ENCODE measurements at regions not wholly inside any gene's neighbourhood (a gene's known extent, or its start where the extent isn't known, plus 50 kb on each side); places are given as distances from the start of the nearest gene placed in this dataset.
A peak's percentile ranks its signal among the peaks of the same experiment; 100 is the strongest.
"Not testable (repeated sequence)": the region's sequence is repeated elsewhere in the genome, so short reads cannot be mapped to it uniquely, and the experiment has no call there.

DNA sequence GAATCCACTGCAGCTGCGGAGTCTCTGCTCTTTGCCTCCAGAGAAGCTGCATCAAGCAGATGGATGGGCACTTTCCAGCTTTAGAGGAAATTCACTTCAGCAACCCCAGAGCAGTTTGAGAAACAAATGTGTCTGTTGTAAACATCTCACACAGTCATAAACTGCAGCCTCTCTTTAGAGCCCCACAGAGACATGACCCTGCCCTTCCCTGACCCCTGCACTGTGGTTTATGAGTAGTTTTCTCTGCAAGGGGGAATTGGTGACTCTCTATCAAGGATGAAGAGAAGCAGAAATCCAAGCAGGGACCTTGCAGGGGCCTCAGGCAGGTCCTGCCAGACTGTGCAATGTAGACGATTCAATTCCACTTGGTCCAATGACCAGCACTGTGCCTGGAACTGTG lies 160.2 kb downstream of the SH2D4B start:
- no peak for DNase-seq (ENCODE audit: low spot score)

DNA sequence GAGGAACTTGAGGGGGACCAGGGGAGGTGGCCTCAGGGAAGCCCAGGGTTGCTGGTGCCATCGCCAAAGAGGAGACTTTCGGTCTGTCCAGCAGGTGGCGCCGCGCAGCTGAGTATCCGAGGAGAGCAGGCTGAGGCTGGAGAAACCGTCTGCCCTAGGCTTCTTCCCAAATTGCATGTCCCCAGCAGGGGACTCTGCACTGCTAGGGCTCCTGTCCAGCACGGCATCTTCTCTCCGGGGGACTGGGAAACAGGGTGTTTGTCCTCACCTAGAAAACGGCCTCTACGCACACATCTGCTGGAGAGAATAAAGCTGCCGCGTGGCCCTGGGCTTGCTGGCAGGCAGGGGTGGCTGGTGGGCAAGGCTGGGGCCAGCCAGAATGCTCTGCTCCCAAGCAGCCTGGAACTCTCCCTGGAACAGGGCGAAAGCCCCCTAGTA lies 161.9 kb downstream of the SH2D4B start:
- DNase-seq (ENCODE audit: low spot score) = peak; percentile 60

DNA sequence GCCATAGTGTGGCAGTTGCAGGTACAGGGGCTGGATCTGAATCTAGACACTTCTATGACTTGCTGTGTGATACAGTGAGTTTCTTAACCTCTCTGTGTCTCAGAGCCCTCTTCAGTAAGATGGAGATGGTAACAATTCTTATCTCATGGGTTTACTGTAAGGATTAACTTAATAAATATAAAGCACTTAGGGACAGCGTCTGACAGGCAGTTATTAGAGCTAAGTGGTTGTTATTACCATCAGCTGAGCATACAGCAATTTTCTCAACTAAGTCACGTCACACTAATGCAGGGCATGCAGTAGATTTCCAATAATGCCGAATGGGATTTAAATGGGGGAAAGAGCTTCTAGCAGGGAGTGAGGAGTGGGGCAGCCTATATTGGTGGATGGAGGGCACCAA lies 162.6 kb downstream of the SH2D4B start:
- no peak for DNase-seq (ENCODE audit: low spot score)

DNA sequence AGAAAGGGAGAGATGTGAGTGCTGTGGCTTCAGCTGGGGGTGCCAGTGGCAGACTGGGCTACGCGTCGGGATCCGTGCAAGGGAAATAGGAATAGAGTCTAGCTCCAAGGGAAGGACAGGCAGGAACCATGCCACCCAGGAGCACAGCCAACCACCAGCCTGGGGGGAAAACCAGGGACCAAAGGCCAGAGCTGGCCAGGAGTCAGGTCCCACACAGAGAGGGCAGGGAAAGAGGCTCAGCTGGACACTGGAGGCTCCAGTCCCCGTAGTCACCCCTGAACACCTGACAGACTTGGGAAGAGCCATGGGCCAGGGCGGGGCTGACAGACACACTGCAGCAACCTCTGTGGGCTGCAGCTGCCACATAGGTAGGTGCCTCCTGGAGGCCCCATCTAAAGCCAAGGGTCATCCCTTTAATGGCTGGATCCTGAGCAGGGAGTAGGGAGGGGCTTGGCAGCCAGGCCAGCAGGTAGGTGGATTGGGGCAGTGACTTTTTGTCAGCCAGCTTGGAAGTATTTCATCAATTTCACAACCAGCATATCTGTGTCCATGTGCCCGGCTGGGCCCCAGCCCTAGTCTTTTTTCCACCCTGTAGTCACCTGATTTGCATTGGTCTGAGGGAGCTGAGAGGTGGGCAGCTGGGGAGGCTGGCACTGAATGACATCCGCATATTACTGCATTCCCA lies 163.2 kb downstream of the SH2D4B start:
- no peak for DNase-seq (ENCODE audit: low spot score)

DNA sequence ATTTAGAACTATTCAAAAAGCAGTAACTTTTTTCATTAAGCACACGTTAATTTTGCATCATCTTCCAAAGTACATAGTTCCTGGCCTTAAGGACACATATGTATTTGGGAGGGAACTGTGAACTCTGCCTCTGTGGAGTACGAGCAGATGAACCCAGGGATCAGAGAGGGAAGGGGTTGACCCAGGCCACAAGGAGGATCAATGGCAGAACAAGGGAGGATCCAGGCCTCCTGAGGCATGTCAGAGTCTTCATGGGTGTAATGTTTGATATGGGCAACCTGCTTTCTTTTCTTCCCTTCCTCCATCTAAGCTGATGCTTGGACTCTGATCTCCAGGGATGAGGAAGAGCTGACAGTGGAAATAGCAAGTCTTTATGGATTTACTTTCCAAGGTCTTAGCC lies 164.0 kb downstream of the SH2D4B start:
- no peak for DNase-seq (ENCODE audit: low spot score)

DNA sequence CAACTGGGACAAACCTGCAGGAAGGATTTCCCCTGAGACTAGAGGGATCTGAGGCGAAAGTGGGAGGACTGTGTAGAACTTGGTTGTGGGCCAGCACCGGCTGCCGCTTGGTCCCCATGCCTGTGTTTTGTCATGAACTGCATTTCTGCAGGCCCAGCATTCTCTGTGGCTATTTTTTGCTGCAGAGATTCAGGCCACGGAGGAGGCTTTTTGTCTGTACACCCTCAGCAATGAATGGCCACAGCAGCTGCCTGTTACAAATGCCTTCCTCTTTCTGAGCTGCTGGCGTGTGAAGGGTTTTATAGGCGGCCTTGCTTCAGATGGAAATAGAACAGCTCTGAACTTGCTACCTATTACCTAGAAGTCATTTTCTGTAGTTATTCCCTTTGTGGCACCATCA lies 164.4 kb downstream of the SH2D4B start:
- DNase-seq (ENCODE audit: low spot score) = no peak

DNA sequence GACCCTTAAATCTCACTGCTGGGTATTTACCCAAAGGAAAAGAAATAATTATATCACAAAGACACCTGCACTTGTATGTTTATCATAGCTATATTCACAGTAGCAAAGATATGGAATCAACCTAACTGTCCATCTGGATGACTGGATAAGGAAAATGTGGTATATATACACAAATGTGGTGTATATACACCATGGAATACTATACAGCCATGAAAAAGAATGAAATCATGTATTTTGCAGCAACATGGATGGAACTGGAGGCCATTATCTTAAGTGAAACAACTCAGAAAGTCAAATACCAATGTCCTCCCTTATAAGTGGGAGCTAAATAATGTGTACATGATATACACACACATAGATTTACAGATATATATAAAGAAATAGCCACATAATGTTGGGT lies 168.2 kb downstream of the SH2D4B start:
- DNase-seq (ENCODE audit: low spot score) = no peak

DNA sequence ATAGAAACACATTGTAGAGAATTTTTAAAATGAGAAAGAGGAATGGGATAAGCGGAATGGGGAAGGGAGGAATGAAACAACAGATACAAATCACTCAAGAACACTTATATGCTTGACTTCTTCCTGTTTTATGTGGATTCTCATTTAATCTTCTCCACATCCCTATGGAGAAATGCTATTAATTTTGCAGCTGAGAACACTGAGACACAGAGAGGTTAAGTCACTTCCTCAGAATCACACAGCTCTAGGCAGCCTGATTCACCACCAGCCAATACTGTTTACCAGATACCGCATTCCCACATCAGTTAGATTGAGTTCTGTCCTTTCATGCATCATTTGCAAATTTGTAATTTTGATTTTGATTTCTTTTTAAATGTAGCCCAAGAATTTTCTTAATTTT lies 170.5 kb downstream of the SH2D4B start:
- no peak for DNase-seq (ENCODE audit: low spot score)

DNA sequence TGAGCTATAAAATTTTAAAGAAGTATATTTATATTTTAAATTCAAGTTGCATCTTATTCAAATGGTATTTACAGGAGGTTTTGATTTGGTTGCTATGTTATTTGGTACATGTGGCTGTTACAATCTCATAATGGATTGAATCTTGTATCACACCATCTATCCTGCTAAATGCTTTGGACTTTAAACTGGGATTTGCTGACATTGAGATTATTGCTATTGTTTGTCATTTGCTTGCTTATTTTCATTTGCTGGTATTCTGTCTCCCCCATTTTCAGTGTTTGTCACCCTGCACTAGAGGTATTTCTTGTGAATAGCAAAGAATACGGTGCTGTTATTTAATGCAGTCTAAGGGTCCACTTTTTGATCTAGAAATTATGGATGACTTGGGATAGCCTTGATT lies 171.1 kb downstream of the SH2D4B start:
- DNase-seq (ENCODE audit: low spot score) = no peak

DNA sequence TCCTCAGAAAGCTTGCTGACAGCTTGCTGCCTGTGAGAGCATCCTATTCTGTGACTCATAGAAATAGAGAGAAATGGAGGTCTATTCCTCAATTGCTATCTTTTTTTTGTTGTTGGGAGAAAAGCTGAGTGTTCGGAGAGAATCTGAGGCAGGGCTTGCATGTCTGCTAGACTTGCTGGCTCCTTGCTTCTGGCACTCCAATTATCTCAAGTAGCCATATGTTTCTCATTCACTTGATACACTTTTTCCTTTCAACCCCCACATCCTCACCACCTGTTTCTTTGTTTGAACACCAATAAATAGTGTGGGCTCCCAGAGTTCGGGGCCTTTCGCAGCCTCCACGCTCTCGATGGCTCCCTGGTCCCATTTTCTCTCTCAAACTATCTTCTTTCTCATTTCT lies 172.2 kb downstream of the SH2D4B start:
- DNase-seq (ENCODE audit: low spot score) = no peak

DNA sequence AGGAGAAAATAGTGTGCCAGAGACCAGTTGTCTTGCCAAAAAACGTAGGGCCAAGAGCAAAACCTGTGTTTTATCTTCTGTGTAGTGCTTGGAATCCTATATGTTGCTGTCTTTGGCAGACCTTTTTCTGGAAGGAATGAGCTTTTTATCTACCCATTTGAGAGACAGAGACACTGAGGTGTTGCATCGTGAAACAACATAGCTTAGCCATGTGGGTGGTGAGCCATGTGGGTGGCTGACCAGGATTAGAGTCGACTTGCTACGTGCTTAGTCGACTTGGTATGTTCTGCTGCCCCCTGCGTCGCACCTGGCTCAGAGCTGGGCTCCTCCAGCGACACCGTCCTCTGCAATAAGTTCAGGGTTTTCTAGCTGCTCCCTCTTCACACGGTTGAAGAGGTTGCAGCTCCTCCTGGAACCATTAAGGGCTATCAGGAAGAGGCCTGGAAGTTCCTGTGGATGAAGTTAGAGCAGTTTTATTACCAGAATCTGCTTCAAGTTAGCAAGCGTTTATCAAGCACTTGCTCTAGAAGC lies 175.8 kb downstream of the SH2D4B start:
- DNase-seq (ENCODE audit: low spot score) = no peak

DNA sequence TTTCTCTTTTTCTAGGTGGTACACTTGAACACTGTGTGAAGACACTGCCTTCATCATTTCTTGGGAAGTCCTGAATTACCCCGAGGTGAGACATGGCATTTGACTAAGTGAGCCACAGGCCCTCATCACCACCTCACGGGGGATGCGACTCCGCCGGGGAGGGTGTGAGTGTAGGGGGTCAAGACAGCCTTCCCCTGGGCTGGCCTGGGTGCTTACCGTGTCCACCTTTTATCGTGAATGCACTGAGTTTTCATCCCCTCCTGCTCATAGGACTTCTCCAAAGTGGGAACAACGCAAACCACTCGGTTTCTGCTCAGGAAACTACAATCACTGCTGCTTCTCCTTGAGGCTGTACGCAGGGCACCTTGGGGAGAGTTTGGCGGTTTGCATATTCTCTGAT lies 176.9 kb downstream of the SH2D4B start:
- DNase-seq (ENCODE audit: low spot score) = no peak

DNA sequence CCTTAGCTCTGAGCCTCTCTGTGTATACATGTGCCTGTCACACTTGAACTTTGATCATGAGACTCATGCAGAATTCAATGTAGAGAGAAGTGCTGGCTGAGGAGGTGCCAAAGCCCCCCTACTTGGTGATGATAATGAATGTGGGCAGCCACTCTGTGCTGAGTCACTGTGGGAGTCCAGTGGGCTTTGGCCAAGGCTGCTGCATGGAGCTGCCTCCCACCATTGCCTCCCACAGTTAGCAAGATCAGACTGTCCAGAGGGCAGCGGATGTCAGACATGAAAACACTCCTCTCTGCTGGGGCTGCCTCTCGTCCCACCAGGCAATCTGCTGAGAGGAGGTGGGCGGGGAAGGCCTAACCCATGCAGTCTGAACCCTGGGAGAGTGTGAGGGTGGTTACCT lies 180.3 kb downstream of the SH2D4B start:
- no peak for DNase-seq (ENCODE audit: low spot score)

DNA sequence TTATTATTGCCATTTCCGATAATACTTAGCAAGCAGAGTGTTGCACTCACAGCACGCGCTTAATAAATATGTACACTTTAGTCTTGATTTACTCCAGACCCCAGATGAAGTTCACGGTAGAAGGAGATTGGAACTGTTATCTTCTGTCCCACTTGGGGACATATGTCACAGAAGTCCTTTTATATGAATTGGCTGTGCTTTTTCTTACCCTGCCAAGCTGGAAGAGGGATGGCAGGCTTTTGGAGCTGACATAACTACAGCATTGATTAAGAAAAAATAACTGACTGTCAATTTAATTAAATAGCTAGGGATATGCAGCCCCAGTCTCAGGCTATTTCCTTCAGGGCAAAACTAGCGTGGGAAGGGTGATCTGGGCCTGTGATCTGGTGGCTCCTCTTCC lies 182.2 kb downstream of the SH2D4B start:
- DNase-seq (ENCODE audit: low spot score) = no peak

DNA sequence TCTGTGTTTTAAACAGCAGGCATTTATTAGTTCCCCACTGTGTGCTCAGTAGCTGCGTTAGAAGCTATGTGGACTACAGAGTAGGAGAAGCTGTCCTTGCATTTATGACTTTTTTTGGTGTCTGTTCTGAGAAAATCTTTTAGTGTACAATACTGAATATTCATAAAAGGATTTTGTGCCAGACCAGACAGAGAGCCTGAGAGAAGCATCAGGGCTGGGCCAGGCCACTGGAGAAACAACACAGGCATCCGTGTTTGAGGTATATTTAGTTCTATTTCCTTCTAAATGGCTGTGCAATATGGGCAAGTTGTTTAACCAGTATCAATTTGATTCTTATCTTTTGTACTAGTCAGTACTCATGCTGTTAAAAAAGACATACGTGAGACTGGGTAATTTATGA lies 182.8 kb downstream of the SH2D4B start:
- DNase-seq (ENCODE audit: low spot score) = no peak

DNA sequence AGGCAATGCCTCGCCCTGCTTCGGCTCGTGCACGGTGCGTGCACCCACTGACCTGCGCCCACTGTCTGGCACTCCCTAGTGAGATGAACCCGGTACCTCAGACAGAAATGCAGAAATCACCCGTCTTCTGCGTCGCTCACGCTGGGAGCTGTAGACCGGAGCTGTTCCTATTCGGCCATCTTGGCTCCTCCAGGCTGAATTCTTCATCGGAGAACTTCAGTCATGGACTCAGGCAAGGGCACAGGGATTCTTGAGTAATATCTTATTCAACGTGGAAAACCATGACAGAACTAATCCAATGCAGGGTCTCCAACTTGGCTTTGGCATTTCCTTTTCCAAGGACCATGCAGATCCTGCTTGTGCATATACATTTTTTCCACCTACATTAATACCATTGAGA lies 190.7 kb downstream of the SH2D4B start:
- not testable (repeated sequence) for DNase-seq (ENCODE audit: low spot score)

DNA sequence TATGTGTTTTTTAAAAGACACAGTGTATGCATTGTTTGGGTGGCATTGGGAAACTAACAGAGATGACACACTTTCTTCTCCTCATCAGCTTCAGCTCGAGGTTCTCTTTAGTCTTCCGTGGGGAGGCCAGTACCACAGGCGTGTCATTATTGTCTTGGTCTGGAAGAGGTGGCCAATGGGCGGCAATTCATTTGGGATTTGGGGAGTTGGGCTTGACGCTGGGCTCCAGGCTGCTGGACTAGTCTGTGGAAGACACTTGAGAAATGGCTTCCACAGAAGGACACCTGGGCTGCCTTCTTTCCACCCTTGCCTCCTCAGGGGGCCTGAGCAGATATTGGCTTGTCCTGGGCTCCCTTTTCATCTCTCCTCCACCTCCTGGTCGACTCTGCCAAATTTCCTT lies 192.2 kb downstream of the SH2D4B start:
- DNase-seq (ENCODE audit: low spot score) = no peak

DNA sequence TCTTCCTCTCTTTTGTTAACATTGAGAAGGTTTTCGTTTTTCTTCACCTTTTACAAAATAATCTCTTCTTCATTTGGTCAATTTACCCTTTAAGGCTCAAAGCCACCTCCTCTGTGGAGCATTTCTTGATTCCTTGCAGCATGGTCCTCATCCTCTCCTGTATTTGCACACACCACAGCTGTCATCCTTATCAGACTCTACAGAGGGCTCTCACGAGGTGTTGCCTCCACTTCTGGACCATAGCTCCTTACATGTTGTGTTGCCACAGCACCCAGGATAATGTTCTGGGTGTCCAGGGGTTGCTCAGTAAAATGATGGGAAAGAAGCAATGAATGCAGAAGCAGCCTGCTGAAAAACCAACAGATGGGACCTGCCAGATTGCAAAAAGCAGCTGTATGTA lies 192.8 kb downstream of the SH2D4B start:
- DNase-seq (ENCODE audit: low spot score) = no peak

DNA sequence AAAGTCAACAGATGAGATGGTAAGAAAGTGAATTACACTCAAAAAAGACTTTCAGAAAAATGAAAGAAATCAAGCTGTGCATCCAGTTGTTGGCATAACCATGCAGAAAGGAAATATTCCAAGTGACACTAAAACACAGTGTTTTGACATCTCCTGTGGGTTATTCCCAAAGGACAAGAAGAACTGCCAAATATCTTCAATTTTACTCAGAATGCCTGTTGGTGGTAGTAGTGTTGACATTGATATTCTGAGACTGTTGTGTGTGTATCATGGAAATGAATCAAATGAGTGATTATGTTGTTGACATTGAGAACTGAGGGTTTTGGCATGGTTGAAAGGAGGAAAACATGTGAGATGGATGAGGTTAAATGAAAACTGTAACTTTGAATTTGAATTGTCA lies 196.9 kb downstream of the SH2D4B start:
- no peak for DNase-seq (ENCODE audit: low spot score)

DNA sequence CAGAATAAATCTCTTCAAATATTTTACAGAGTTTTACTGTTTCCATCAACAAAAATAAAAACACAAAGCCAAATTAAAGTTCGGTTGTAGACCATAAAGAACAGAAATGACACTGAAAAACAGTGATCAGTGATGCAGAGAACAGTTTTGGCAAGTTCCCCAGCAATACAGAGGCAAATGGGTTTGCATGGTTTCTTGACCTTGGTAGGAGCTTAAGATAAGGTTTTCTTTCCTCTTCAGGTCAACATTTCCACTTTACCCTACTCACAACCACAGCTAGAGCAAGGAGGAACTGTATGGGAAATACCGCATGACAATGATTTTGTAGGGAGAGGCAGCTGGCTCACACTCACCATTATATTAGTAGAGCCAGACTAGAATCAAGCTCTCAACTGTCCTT lies 199.5 kb downstream of the SH2D4B start:
- DNase-seq (ENCODE audit: low spot score) = no peak

DNA sequence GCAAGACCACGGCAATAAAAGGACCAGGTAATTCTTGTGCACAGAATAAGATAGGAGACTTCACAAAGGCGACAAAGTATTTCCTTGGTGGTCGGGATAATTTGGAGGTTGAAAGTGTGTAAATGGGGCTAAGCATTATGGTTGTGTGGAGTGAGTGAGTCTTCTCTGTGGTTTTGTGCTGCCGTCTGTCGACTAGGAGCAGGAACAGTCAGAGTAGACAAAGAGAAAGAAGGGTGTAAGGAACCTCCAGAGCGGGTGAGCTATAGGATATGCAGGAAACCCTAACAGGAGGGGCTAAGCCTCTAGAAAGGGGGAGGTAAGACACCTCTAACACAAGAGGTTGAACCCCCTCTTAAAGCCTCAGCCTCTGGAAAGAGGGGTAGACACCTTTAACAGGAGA lies 201.6 kb downstream of the SH2D4B start:
- DNase-seq (ENCODE audit: low spot score) = no peak

DNA sequence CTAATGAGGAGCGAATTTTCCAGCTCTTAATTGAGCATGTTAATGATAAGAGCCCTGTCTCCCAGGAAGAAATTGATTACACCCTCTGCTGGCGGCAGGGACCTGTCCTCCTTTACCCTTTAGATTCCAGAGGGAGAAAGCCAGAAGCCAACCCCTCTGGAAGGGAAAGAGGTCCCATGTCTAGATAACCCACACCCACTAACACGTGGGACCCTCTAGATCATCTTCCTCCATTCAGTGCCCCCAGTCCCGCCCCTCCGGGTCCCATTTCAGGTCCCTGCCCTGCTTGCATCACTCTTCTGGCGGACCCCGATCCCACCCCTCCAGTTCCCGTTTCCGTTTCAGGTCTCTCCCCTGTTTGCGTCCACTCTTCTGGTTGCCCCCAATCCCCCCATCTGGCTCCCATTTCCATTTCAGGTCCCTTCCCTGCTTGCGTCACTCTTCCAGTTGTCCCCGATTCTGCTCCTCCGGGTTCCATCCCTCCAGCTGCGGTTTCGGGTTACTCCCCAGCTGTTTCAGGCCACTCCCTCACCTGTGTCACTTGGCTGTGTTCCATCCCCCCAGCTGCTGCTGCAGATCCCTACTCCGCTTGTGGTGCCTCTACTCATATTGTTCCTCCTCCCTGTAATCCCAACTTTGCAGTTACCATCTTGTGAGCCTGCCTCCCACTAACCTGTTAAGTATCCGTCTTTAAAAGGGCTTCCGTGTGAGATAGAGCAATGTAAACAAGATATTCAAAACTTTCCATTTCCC lies 202.4 kb downstream of the SH2D4B start:
- no peak for DNase-seq (ENCODE audit: low spot score)

DNA sequence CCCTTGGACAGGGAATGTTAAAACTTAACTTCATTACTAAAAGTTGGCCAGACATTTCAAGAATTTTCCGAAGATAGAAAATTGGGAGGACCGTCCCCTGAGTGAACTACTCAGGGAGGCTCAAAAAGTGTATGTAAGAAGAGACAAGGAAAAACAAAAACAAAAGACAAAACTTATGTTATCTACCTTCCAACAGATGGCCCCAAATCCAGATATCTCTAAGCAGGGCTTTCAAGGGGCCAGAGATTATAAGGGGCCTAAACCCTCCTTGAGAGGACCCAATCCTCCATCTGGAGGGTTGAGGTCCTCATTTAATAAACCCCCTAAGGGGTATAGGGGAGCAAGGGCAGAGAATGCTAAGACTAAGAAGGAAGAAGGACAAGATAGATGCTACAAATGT lies 203.6 kb downstream of the SH2D4B start:
- no peak for DNase-seq (ENCODE audit: low spot score)

DNA sequence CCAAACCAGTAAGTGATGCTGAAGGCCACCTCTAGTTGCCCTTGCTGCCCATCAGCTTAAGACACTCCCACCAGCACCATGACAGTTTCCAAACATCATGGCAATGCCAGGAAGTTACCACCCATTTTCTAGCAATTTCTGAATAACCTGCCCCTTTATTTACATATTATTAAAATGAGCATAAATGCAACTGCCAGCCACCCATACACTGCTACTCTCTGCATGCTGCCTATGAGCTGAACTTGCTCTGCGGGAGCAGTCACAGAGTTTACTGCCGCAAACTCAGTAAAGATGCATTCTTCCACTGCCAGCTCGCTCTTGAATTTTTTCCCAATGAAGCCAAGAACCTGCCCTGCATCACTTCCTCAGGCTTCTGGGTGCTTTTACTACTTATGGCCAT lies 212.6 kb downstream of the SH2D4B start:
- no peak for DNase-seq (ENCODE audit: low spot score)

Data from kidney capillary endothelial cell (primary cell).